GM12891 (cell line): ENCODE measurements at regions not wholly inside any gene's neighbourhood (a gene's known extent, or its start where the extent isn't known, plus 50 kb on each side); places are given as distances from the start of the nearest gene placed in this dataset.

Source experiments
- POLR2A ChIP-seq: IDR thresholded peaks from 2 replicates; pipeline ENCODE4 v1.6.1; 2011; ENCODE audit warnings: low read depth, low read length, control low read depth
- POLR2AphosphoS5 ChIP-seq: IDR thresholded peaks from 2 replicates; pipeline ENCODE4 v1.6.1; 2011; ENCODE audit warnings: low read depth, low read length, control low read depth
- TAF1 ChIP-seq: IDR thresholded peaks from 2 replicates; pipeline ENCODE4 v1.6.1; 2011; ENCODE audit warnings: low read depth, low read length, control low read depth

- no peak for TF ChIP-seq POLR2AphosphoS5
- TF ChIP-seq POLR2A = no peak
- no peak for TF ChIP-seq TAF1
Observed at GRCh38 chr2:204470178-204470620, 75.1 kb upstream of the PARD3B start.
